ENCODE measurements at regions not wholly inside any gene's neighbourhood (a gene's known extent, or its start where the extent isn't known, plus 50 kb on each side); places are given as distances from the start of the nearest gene placed in this dataset.
"Not testable (repeated sequence)": the region's sequence is repeated elsewhere in the genome, so short reads cannot be mapped to it uniquely, and the experiment has no call there.

DNA sequence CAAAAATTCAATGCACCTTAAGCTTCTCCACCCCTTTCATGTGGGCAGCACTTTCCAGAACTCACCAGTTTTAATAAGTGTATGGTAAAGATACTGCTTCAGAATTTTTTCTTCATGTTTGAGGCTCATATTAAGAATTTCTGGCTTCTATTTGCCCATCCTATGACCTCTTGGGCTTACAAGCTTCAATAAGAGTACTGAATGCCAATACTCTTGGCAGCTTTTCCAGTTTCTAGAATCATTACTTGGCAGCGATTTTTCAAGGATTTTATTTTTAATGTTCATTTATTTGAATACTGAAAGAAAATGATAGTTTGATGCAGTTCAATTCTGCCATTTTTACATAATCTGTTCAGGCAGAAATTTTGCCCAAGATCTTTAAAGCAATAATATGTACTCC is 242.1 kb upstream of the KCND2 start:
- in situ Hi-C loops (cut with MboI; ENCODE audit: low sequenced_read_pairs) = no loop called here

DNA sequence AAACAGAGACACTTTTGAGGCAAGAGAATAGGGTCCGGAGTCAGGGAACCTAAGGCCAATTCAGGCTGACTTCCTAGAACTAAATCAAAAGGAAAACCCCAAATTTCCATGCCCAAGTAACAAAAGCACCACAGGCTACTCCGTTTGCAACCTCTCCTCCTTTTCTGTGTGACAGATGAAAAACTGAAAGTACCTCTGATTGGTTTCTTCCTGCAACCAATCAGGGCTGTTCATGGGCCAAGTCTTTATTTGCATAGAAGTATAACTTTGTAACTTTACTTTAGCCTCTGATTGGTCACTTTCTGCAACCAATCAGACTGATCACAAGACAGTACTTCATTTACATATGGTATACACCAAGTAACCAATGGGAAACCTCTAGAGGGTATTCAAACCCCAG is 239.9 kb upstream of the KCND2 start:
- in situ Hi-C loops (cut with MboI; ENCODE audit: low sequenced_read_pairs) = no loop called here

DNA sequence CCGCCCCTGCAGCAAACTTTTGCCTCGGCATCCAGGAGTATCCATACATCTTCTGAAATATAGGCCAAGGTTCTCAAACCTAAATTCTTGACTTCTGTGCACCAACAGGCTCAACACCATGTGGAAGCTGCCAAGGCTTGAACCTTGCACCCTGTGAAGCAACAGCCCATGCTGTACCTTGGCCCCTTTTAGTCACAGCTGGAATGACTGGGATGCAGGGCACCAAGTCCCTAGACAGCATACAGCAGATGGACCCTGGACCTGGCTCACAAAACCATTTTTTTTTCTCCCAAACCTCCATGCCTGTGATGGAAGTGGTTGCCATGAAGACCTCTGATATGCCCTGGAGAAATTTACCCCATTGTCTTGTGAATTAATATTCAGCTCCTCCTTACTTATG is 233.8 kb upstream of the KCND2 start:
- in situ Hi-C loops (cut with MboI; ENCODE audit: low sequenced_read_pairs) = no loop called here

DNA sequence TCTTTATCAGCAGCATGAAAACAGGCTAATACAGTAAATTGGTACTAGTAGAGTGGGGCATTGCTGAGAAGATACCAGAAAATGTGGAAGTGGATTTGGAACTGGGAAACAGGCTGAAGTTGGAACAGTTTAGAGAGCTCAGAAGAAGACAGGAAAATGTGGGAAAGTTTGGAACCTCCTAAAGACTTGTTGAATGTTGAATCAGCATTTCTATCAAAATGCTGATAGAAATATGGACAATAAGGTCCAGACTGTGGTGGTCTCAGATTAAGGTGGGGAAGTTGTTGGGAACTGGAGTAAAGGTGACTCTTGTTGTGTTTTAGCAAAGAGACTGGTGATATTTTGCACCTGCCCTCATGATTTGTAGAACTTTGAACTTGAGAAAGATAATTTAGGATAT is 231.2 kb upstream of the KCND2 start:
- in situ Hi-C loops (cut with MboI; ENCODE audit: low sequenced_read_pairs) = no loop called here

DNA sequence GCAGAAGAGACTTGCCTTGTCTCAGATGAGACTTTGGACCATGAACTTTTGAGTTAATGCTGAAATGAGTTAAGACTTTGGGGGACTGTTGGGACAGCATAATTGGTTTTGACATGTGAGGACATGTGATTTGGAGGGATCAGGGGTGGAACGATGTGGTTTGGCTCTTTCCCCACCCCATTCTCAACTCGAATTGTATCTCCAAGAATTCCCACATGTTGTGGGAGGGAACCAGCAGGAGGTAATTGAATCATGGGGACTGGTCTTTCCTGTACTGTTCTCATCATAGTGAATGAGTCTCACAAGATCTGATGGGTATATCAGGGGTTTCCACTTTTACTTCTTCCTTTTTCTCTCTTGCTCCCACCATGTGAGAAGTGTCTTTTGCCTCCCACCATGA is 229.7 kb upstream of the KCND2 start:
- in situ Hi-C loops (cut with MboI; ENCODE audit: low sequenced_read_pairs) = no loop called here

DNA sequence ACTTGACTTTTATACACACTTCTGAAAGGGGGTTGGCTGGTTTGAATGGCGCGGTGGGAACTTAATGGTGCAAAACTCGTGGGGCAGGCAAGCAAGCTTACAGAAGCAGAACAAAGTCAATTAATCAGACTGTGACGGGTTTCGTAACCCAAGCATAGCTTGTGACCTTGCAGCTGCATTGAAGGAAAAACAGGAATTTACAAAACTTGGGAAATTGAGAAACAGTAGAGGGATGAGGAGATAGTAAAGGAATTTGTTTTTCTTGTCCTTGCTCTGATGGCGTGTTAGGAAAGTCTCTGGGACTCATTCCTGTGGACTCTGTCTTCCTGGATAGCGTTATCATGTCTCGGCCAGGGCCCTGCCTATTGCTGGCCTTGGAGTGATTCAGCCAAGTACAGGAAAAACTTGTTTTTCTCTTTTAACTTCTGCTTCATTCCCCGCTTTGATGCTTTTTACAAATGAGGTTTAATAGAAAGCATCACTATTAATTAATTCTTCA is 220.0 kb upstream of the KCND2 start:
- in situ Hi-C loops (cut with MboI; ENCODE audit: low sequenced_read_pairs) = no loop called here

DNA sequence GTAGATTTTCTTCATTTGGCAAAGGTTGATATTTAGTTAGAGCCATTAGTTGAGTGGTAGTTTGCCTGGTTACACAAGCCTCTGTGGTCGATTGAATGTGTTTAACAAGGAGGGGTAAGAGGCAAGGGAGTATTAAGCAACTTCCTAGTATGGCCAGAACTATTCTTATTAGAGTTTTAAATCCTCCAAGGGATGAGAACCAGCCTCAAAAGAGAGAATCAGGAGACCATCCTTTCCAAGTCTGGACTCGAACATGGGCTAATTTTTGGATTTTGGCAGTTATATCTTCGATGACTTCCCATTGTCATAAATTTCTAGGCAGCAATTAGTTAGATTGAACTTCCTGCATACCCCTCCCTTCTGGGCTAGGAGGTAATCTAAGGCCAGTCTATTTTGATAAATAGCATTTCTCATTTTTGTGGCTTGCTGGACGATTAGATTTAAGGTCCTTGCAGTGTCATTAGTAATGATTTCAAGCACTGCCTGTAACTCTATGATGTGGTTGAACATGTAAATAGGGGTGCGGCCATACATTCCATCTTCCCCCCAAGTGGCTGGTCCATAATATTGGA is 219.5 kb upstream of the KCND2 start:
- in situ Hi-C loops (cut with MboI; ENCODE audit: low sequenced_read_pairs) = no loop called here

DNA sequence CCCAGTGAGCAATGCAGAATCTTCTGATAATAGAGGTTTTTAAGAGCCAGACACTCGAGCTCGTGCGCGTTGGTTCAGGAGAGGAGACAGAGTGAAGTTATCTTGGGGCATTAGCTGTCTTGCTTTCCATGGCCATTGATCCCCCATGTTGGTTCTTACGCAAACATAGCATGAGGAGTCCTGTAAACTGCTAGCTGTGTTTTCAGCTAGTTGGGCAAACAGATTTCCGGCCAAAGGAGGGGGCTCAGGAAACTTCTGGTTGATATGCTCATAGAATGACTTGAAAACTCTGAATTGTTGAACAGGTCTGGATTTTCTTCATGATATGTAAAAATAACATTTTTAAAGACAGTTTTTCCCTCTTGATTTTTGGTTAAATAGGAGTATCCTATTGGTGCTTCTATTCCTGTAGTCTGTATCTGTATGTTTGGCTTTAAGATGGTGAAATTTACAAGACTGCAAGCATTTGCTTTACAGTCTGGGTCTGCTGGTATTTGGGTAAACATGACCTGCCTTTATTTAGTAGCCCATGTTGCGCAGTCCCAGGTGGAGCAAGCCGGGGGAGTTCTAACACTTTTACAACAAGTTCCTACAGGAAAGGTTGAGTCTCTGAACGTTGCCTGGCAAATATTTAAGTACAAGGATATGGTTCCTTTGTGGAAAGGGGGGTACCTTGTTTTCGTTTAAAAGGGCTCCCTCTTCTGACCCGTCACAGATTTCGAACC is 218.4 kb upstream of the KCND2 start:
- in situ Hi-C loops (cut with MboI; ENCODE audit: low sequenced_read_pairs) = no loop called here

DNA sequence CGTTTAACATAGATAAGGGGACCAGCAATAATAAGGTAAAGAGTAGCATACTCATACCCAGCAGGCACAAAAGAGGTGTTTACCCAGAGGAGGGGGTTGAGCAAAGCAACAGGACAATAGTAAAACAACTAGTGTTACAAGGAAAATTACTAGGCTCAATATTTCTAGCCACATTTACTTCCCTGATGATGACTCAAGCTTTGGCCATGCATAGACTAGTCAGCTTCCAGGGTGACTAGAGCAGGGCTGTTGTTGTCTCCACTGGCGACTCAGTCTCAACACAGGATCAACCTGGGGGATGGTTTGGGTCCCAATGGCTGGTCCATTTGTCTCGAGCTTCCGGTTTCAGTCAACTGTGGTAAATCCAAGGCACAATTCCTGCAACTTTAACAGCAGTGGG is 217.7 kb upstream of the KCND2 start:
- in situ Hi-C loops (cut with MboI; ENCODE audit: low sequenced_read_pairs) = no loop called here

DNA sequence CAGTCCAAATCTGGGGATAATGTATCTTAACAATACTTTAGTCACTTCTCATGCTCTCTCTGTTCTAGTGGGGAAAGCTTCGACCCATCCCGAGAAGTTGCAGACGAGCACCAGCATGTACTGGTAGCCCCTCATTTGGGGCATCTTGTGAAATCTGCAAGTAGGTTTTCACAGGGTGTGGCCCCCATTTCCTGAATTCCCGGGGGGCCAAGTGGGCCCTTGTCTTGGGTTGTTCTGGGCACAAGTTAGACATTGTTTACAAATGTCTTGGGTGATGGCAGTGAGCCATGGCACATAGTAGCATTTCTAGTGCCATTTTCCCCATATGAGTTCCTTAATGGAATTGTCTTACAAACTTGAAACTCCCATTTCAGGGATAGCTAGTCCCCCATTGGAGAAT is 216.7 kb upstream of the KCND2 start:
- in situ Hi-C loops (cut with MboI; ENCODE audit: low sequenced_read_pairs) = no loop called here

DNA sequence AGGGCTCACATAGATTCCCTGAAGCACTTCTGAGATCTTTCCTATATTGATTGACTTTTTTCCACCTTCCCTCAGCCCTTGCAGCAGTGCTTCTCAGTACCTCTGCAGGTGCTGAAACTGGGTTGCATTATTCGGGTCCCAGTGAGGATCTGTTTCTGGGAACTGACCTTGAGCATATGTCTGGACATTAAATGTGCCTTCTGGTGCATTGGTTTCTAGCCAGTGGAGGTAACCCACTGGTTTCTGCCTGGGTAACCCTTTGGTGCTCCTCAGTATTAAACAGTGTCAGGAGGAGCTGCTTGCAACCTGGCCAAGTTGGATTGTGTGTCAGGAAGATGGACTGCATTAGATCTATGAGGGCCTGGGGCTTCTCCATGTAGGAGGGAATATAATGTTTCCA is 213.3 kb upstream of the KCND2 start:
- in situ Hi-C loops (cut with MboI; ENCODE audit: low sequenced_read_pairs) = no loop called here

DNA sequence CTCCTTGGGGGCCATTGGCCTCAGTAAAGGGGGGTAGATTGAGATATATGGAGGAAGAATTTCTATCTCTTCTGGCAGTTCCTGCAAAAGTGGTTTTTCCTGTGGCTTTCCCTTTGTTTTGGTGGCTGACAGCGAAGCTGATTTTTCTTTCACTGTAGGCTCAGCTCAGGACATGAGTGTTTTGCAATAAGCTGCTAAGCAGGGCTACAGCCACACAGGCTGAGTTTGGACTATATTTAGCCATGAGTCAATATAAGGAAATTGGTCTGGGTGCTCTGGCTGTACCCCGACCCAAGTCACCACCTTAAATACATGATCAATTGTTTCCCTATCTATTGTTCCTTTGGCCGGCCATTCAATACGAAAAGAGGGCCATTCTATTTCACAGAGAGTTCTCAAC is 212.7 kb upstream of the KCND2 start:
- in situ Hi-C loops (cut with MboI; ENCODE audit: low sequenced_read_pairs) = no loop called here

DNA sequence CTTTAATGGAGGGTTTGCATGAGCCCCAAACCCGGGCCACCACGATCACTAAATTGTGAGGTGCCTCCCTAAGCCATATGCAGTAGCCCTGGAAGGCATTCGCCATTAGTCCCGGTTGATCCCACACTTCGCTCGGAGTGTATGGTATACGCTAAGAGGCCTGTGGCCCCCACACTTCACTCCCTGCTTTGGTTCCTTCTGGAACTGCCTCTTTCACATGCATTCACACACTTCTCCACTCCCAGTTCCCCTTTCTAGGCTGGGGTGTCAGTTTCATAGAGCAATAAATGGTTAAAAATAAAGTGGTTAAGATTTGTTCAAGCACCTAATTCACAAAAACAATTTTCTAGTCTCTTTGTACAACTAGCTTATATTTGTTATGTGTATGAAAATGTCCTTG is 212.1 kb upstream of the KCND2 start:
- in situ Hi-C loops (cut with MboI; ENCODE audit: low sequenced_read_pairs) = no loop called here

DNA sequence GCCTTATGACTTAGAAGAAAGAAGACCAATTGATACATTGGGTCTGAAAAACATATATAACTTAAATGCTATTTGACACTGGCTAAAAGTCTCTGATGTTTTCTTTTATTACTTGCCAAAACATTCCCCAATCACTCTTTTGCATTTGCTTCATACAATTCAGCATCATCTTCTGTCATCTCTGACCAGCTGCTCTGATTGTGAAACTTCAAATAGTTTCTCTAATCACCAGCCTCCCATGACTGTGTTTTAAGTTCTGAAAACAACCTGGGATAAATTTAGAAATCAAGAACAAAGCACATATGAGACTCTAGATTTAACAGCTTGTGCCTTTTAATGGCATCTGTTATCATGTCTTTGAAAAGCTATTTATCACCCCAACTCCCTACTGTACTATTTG is 208.4 kb upstream of the KCND2 start:
- in situ Hi-C loops (cut with MboI; ENCODE audit: low sequenced_read_pairs) = no loop called here

DNA sequence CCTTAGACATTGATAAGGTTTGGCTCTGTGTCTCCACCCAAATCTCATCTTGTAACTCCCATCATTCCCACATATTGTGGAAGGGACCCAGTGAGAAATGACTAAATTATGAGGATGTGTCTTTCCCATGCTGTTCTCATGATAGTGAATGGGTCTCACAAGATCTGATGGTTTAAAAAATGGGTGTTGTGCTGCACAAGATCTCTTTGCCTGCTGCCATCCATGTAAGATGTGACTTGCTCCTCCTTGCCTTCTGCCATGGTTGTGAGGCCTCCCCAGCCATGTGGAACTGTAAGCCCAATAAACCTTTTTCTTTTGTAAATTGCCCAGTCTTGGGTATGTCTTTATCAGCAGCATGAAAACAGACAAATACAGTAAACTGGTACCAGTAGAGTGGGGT is 206.1 kb upstream of the KCND2 start:
- in situ Hi-C loops (cut with MboI; ENCODE audit: low sequenced_read_pairs) = not testable (repeated sequence)

DNA sequence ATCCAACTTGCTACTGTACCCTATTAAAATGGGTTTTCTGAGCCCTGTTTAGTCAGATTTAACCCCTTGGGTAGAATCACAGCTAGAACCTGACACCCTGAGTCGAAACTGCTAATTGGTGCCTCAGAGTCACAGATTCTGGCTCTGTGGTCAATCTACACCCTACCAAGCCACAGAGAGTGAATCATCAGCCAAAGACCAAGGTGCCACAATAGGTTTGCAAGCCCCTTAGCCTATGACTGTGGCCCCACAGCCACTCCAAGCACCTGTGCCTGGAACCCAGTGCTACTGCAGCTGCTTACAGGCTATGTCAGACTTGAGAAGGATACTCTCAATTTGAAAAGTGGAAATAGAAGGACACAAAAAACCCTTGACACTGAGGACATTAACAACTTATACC is 202.8 kb upstream of the KCND2 start:
- in situ Hi-C loops (cut with MboI; ENCODE audit: low sequenced_read_pairs) = no loop called here

DNA sequence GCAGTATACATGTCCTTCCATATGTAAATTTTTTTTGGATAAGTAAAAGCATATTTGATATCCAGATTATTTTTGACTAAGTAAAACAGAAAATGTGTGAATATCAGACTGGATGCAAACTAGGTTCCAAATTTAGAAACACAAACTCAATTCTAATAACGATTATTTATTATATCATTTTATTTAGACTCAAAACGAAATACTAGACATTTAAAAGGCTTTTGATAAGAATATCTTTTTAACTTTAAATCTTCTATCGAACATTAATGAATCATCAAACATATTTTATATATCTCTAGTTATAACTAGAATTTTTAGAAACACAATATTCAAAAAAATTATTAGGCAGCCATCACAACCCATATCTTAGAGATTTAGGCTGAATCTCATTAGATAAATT is 195.2 kb upstream of the KCND2 start:
- in situ Hi-C loops (cut with MboI; ENCODE audit: low sequenced_read_pairs) = no loop called here

DNA sequence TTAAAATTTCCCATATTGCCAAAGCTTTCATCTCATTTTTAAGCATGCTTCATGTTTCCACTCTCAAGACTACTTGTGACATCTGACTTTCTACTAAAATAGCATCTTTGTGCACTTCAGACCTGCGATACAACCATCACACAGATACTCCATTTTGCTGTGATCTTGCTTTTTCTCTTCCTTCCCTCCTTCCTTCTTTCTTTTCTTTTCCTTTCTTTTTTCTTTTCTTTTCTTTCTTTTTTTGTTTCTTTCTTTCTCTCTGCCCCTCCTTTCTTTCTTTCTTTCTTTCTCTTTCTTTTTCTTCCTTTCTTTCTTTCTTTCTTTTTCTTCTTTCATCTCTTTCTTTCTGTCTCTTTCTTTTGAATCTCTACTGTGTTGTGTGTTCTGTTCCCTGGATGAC is 194.0 kb upstream of the KCND2 start:
- in situ Hi-C loops (cut with MboI; ENCODE audit: low sequenced_read_pairs) = no loop called here

DNA sequence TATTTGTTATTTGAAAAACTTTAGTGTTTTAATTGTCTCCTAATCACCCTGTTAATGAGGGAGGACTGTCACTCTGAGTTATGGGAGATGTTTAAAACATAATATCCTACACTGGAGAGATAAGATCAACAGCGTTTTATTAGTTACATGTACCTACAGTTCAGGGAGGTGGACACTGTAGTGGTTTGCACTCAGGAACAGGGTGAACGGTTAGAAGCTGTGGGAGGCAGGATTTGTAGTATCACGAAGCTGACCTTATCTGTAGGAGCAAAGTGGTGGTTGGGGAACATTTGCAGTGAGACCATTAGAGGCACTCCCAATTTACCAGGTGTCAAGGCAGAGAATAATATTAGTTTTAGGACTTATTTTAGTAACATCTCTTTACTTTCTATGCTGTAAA is 193.3 kb upstream of the KCND2 start:
- in situ Hi-C loops (cut with MboI; ENCODE audit: low sequenced_read_pairs) = no loop called here

DNA sequence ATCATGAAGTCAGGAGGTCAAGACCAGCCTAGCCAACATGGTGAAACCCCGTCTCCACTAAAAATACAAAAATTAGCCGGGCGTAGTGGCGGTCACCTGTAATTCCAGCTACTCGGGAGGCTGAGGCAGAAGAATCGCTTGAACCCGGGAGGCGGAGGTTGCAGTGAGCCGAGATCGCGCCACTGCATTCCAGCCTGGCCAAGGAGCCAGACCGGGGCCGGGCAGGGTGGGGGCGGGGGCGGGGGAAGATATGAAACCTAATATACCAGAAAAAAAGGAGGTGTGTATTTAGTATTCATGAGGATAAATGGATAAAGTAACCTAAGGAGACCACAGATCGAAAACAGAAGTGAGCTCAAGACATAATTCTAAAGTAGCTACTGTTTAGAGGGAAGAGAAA is 186.5 kb upstream of the KCND2 start:
- in situ Hi-C loops (cut with MboI; ENCODE audit: low sequenced_read_pairs) = not testable (repeated sequence)

DNA sequence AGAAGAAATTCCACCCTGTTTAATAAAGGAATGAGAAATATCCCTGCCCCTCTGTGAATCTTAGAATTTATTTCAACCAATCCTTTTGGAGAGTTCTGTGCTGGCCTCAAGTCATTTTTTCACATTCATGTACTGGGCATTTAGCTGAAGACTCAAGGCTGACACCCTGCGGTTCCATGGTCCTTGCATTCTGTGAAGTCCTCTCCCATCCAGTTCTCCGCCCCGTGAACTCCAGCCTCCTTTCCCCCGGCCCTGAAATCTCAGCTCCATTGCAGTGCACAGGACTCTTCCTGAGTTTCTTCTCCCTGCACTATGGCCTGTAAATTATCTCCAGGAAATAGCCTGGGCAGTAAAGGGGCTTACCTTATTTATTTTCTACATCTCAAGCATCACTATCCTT is 183.0 kb upstream of the KCND2 start:
- in situ Hi-C loops (cut with MboI; ENCODE audit: low sequenced_read_pairs) = no loop called here

DNA sequence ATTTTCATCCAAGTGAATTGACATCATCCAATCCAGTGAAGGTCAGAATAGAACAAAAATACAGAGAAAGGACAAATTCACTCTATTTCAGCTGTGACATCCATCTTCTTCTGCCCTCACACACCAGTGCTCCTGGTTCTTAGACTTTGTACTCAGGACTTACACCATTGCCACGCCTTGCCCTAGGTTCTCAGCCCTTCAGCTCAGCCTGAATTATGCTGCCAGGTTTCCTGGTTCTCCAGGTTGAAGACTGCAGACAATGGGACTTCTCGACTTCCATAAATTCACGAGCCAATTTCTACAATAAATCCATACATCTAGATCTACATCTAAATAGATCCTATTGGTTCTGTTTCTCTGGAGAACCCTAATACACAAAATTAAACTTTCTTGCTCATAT is 181.2 kb upstream of the KCND2 start:
- in situ Hi-C loops (cut with MboI; ENCODE audit: low sequenced_read_pairs) = no loop called here

DNA sequence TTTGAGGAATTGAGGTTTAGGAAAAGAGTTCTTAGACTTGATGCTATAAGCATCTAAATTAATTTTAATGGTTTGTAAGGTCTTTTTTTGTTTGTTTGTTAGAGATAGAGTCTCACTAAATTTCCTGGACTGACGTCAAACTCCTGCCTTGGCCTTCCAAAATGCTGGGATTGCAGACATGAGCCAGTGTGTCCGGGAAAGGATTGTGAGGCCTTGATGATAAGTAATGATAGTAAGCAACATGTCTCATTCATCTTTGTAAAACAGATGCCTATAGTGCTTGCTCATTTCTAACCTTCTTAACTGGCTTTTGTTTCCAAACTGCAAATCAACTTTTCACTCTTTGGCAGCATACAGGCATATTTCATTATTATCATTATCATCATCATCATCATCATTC is 176.0 kb upstream of the KCND2 start:
- in situ Hi-C loops (cut with MboI; ENCODE audit: low sequenced_read_pairs) = no loop called here

Data from HL-60/S4 treated with phorbol 12-myristate 13-acetate at 8.2 ng/mL for 4 days and 3 days (cell line).